Stimulated activated CD4-positive, alpha-beta T cell treated with anti-CD3 and anti-CD28 coated beads, Interleukin-1b, Interleukin-23, amount 100 ng/mL, for 48 hours (primary cell): ENCODE measurements at regions not wholly inside any gene's neighbourhood (a gene's known extent, or its start where the extent isn't known, plus 50 kb on each side); places are given as distances from the start of the nearest gene placed in this dataset.

Experiments
- DNase-seq: peaks from one replicate; pipeline ENCODE4 v3.0.0-alpha.2; 2020

DNA sequence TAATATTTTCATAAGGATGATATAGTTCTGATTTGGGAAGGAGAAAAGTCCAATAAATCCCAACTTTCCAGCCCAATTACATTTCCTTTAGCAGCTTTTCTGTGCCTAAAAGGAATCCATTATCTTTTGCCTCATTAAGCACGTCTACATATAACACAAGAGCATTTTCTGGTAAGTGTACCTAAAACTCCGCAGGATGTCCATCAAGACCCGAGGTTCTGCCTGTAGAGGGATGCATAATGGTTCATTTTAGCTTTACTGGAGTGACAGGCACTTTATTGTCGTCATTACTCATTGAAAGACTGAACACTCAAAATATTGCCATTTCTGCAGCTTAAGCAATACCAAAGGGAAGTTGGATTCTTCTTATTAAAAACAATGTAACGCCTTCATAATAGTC lies 669.0 kb downstream of the PRELID2 start:
- no peak for DNase-seq

DNA sequence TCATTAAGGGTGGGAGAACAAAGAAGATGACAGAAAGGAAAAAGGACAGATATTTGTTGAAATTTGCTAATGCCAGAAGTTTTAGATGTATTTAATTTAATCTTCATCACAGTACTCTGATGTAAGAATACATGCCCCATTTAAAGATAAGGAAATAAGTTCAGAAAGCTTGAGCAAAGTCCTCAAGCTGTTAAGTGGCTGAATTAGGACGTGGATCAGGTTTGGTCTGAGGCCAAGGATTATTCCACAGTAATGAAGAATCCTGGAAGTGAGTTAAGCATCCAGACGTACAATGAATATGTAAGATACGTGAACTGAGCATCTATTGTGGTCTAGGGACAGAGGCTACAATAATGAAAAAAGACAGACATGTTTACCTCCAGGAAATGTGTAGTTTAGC lies 671.3 kb downstream of the PRELID2 start:
- no peak for DNase-seq

DNA sequence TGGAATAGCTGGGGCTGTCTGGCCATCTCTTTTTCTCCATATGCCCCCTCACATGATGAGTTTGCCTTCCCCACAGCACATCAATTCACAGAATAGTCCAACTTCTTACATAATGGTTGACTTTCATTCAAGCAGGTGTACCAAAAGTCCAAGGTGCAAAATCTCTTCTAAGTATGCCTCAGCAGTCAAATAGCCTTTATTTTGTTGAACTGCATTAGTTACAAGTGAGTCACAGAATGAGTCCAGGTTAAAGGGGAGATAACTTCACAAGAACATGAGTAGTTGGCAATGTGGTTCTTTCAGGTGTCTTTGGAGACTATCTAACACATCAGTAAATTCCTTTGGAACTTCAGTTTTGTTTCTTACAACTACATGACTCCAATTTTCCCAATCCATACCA lies 672.5 kb downstream of the PRELID2 start:
- DNase-seq = no peak

DNA sequence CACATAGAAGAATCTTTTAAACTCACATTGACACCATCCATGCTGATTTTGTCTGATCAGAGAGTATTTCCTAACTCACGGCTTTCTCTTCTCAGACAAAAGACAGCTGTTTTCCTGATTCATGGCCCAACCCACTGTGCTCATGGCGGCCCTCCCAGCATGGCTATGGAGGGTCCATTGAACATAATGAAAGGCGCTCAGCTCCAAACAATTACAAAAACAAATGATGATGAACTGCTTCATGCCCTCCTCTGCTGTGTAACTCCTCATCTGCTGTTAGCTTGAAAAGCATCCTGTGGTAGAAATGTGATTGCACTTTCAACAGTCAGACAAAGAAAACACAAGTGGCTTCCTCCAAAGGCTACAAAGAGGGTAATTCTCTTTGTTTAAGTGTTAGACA lies 673.8 kb downstream of the PRELID2 start:
- DNase-seq = no peak

DNA sequence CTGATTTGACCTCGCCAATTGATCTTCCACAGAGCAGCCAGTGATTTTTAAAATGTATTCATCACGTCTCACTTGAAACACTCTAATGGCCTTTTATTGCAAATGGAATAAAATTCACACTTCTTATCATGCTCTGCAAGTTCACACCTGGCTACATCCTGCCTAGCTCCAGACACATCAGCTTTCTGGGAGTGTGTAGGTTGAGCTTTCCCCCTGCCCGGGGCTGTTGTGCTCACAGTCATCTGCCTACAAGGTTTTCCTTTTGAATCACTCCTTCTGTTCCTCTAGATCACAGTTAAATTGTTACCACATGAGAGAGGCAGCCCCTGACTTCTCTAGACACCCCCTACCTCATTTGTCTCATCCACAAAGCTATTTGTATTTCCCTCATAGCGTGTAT lies 674.5 kb downstream of the PRELID2 start:
- no peak for DNase-seq

DNA sequence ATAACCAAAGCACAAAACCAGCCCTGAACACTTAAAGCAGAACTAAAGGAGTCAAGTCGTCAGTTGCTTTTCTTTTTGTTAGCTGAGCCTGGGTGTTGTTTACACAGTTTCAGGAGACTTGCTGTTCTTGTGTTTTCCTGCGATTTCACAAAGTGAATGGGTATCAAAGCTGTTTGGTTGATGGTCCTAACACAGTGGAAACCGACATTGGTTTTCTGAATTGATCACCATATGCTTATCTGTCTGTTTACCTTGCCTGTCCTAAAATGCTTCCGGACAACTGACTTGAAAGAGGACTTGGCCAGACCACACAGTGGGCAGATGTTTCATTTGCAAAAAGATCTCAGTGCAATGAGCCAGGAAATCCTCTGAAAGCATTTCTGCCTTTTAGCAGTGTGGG lies 676.4 kb downstream of the PRELID2 start:
- no peak for DNase-seq

DNA sequence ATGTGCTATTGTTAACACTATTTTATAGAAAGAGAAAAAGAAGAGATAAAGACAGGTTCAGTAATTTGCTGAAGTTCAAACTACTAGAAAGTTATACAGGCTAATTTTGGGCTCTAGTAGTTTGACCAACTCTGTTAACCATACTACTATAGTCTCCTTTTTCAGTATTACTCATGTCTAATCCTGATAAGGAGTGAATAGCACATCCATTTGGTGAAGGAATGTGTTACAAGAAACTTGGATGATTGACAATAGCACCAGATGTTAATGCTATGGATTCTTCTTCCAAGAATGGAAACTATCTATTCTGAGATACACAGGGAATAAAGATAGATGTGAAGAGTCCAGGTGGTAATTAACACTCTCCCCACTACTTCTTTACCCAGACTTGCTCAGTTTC lies 677.3 kb downstream of the PRELID2 start:
- DNase-seq = no peak

DNA sequence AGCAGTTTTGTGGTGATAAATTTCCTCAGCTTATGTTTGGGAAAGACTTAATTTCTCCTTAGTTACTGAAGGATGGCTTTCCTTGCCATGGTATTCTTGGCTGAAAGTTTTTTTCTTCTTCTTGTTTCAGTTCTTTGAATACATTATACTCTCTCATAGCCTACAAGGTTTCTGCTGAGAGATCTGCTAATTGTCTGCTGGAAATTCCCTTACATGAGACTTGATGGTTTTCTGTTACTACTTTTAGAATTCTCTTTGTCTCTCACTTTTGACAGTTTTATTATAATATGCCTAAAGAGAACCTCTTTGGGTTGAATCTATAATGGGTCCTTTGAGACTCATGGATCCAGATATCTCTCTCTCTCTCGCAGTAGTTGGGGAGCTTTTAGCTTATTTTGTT lies 693.6 kb downstream of the PRELID2 start:
- DNase-seq = no peak

DNA sequence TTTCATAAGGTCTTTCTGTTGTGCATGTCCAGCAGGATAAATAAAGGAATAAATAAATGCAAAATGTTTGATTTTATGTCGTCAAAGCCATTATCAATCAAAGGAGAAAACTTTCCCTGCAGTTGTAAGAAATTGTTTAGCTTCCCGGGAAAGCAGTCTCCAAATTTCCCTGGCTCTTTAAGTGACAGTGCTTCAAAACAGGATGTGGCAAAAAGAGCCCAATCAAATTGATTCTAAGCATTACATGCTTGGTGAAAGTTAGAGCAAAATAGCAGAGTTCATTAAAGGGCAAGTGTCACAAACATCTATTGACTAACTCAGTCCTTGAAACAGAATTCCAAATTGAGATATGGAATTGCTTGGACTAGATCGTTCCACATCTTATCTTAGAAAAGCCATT lies 704.1 kb downstream of the PRELID2 start:
- DNase-seq = no peak

DNA sequence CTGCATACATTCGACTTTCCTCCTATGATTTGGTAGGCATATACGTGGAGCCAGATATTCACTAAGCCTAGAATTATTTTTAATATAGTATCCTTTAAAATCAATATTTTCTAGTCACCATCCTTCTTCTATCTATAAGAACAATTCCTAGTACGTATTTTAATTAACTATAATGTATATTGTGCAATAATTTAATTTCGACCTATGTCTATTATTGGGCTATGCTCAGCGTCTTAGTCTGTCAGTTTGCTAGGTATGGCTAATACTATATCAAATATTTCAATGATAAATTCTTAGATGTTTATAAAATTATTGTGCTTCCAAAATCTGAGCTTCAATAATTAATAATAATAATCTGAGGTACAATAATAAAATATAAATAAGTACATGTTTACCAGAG lies 705.3 kb downstream of the PRELID2 start:
- DNase-seq = no peak

DNA sequence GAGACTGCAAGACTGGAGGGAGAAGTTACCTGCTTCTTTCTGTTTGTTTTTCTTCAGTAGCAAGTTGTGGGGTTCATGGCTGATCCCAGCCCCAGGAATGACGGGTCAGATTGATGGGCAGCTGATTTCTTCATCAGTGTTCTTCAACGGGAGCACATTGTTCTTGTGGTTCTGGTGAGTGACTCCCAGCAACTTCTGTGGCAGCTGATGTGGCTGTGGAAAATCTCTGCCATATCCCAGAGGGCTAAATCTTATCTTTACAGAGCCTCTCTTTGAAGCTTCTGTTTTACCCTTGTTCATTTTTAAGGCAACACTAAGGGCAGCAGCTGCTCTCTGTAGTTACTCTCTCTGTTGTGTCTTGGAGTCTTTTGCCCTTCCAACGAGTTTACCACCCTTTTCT lies 710.3 kb downstream of the PRELID2 start:
- no peak for DNase-seq

DNA sequence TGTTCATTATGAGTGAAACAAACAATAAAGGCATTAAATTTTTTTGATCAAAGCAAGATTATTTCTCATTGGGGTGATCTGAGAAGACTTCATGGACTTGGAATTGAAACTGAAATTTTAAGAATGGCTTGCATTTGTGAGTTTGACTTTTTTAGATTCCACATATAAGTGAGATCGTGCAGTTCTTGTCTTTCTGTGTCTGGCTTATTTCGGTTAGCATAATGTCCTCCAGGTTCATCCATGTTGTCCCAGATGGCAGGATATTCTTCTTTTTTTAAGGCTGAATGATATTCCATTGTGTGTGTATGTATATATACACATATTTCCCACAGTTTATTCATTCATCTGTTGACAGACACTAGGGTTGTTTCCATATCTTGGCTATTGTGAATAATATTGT lies 716.5 kb downstream of the PRELID2 start:
- DNase-seq = no peak

DNA sequence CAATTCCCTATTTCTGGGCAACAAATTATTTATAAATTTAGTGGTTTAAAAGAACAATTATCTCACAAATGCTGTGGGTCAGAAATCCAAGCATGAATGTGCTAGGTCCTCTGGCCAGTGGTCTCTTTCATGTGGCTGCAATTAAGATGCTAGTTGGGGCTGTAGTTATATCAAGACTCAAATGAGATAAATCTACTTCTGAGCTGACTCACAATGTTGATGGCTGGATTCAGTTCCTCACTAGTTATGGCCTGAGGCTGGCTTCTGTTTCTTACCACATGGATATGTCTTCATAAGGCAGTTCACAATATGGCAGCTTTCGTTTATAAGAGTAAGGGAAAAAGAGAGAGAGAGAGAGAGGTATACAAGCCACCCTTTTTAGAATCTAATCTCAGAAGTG lies 717.0 kb downstream of the PRELID2 start:
- no peak for DNase-seq

DNA sequence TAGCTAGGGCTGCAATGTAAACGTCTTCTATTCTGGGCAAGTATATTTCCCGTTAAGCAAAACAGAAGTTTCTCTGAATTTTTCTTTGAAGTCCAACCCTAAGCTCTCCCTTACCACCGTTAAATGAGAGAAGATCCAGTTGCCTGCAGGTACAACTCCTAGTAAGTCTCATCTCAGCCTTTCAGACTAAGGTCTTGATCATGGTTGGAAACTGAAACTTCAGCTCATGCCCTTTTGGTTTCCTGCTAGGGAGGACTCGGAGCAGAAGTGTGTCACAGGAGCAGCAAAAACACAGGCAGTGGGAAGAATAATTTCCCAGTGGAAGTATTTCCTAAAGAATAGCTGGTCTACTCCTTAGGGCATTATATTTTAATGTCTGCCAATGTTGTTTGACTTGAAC lies 717.9 kb downstream of the PRELID2 start:
- no peak for DNase-seq

DNA sequence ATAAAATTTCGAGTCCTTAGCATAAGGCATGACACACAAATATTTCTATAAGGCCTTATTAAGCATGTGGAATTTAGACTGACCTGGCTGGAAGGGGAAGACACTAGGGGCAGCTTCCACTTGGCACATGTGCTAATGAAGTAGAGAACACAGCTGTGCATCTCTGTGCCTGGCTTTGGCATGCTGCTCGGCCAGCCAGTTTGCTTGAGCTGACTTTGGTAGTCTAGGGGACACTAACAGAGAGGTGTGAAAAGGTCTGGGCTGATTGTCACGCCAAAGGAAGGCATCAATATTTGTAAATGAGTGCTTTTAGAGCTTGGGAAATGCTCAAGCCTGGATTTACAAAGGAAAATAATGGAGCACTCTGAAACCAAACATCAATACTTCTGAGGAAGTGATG lies 723.7 kb downstream of the PRELID2 start:
- no peak for DNase-seq

DNA sequence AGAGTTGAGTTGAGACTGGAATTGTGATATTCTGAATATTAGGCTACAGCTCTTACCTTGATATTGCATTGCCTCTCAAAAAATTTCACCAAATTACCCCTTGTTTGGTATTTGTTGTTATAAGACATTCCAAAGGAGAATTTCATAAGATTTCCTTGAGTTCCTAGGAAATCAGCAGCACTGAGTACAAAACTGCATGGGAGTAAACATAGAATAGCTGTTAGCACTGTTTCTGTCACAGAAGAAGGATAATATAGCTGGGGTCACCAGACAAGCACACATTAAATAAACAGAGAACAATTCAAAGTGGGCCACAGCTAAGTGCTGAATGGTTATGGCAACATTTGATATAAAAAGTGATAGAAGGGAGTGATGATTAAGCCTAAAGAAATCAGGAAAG lies 724.3 kb downstream of the PRELID2 start:
- no peak for DNase-seq

DNA sequence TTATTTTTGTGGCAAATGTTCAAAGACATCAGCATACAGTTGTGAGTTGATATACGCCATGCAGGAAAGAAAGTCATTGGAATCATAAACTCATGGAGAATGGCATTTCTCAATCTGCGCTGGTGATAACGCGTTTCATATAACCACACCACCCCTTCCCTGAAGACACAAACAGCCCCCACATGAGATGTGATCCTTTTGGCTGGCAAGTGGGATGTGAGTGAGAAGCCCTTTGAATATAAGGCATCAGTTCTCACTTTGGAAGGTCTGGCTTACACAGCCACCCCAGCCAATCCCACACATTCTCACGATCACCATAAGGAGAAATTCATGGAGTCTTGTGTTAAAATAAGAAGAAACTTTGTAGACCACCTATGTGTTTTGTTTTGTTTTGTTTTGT lies 725.0 kb downstream of the PRELID2 start:
- no peak for DNase-seq

DNA sequence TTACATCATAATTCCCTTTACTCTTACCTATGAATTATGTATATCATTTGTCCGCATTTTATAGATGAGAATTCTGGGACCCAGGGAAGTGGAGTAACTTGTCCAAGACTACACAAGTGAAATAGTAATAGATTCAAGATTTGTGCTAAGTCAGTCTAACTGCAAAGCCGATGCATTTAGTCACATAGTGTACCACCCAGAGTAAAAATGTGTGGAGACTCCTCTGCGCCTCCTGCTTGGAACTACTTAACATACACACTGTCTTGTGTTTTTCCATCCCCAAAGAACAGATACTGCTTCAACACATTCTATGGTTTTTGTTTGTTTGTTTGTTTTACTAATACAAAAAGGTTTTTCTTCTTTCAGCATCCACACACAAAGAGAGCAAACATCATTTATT lies 729.8 kb downstream of the PRELID2 start:
- no peak for DNase-seq

DNA sequence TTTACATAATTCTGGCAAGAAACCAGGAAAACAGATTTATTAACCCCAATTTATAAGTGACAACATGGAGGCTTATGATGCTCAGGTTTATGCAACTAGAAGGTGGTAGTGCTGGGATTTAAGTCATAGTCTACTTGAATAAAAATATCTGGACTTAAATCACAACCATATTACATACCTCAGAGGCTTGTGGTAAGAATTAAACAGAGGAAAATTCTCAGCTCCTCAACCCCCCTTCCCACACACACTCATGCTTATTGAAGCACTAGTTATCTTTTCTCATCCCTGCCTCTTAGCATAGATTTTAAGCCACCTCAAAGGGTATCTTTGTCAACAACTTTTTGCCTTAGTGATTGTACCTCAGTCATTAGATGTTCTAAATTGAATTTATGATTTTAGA lies 731.0 kb downstream of the PRELID2 start:
- DNase-seq = no peak

DNA sequence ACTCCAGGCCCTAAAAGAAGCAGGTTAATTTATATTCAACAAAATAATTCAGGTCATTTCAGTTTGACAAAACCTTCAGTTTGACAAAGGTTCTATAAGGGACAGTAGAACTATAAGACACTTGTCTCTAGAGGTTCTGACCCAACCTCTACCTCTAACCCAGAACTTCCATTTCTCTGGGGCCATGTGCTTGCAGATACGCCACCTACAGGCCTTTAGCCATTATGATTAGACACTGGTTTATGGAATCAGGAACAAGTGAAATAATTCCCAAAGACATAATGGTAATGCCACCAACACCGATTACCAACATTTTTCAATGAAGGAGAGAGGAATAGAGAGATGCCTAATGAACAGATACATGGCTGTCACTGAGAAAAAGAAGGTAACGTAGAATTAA lies 733.9 kb downstream of the PRELID2 start:
- no peak for DNase-seq

DNA sequence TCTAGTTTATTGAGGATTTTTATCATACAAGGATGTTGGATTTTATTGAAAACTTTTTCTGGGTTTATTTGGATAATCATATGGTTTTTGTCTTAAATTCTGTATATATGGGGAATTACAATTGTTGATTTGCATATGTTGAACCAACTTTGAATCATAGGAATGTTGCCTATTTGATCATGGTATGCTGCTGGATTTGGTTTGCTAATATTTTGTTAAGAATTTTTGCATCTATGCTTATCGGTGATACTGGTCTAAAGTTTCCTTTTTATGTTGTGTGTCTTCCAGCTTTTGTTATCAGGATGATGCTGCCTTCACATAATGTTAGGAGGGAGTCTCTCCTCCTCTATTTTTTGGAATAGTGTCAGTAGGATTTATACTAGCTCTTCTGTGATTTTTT lies 745.0 kb downstream of the PRELID2 start:
- DNase-seq = no peak

DNA sequence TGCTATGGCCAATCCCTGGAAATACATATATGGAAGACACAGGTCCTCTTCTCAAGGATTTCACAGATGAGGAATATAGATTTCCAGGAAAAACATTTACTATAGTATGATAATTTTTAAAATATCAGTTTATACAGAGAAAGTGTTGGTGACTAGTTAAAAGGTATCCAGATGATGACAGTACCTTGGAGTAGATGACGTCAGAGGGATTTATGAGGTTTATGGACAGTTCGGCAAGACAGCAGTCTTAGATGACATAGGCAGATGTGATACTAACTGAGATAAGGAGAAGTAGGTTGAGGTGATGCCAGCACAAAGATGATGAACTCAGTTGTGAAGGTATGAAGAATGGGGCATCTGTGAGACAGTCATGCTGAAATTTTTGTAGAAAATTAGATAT lies 750.3 kb downstream of the PRELID2 start:
- DNase-seq = no peak

DNA sequence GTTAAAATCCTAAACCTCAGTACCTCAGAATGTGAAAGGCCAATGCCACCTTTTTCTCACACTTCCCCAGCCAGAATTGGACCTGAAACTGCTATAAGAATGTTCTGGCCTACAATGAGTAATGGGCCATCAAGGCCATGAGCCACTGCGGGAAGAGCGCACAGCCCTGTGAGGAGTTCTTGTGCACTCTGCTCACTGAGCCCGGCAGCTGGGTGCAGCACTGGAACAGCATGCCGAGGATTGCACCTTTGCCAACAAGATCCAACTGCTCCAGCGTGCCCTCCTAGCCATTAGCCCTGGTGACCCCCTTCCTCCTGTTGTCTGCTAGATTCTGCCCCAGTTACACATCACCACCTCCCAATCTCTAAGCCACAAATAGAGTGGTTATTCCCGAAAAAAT lies 758.1 kb downstream of the PRELID2 start:
- no peak for DNase-seq

DNA sequence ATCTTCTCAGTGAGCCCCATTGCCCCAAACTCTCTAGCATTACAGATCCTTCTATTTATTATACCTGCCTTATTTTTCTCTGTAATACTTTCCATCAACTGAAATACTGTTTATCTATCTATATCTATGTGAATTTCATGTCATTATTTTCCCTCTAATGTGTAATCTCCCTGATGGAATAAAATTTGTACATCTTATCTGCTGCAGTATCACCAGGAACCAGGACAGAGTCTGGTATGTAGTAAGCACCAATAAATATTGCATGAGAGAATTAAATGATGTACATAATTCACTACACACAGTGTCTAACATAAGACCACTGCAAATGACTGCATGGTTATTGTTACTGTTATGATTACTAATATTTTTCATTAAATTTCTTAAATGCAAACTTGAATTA lies 759.1 kb downstream of the PRELID2 start:
- no peak for DNase-seq

DNA sequence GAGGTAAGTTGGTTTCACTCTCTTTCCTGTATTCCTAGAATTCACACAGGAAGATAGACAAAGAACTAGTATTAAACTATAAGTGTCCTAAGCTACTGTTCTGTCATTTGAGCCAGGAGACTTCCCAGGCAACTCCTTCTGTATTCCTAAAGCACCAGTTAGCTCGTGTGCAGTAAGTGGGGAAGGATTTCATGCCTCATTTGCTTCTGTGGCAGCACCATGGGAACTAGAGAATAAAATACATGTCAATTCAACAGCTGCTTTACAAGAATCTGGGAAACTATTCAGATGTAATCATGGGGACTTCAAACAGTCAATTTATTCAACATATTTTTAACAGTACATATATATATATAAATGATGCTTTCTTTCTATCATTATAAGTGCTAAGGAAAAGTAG lies 762.3 kb downstream of the PRELID2 start:
- no peak for DNase-seq

DNA sequence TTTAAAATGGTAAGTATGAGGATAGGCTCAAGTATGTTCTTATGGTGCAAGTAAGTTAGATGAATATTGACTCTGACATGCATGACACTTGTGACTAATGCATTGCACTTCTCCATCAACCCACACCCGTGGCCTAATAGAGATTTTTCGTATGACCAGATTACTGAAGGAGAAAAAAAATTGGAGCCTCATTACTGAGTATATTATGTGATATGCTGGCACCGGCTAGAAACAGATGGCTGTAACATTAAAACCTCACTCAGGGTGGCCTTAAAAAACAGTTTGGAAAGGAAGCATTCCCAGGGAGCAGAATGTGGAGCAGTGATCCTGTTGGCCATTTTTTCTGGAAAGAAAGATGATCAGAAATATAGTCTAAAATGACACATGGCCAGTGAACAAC lies 766.4 kb downstream of the PRELID2 start:
- no peak for DNase-seq
